GM18498 (cell line): ENCODE measurements at regions not wholly inside any gene's neighbourhood (a gene's known extent, or its start where the extent isn't known, plus 50 kb on each side); places are given as distances from the start of the nearest gene placed in this dataset.

Experiments used
- ATAC-seq: cut with Tn5 transposase; IDR thresholded peaks from one replicate; pipeline ENCODE4 v1.9.1; 2021; ENCODE audit warnings: mild to moderate bottlenecking, moderate library complexity; ENCODE audit not compliant: unreplicated experiment

- ATAC-seq = no peak
Observed at GRCh38 chr11:92383430-92383829, 158.8 kb downstream of the FAT3 start.

GRCh38 chr11:92384358-92384757, 159.7 kb downstream of the FAT3 start:
- ATAC-seq = no peak

DNA sequence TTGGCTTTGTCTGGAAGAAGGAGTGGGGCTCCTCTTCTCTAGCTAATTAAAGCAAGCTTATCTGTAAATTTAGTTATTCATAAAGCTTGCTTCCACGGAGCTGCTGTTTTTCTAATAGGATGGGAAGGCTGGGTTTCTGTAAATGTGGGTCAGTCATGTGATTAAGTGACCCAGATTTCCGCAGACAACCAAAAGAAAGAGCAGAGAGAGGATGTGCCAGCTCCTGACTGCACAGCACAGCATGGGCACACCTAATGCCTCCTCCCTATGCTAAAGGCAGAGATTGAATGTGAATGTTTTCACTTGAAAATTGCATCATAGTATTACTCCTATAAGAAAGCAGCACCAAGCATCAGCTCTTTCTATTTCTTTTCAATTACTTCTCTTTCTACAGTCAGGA, 160.2 kb downstream of the FAT3 start:
- ATAC-seq = no peak

DNA sequence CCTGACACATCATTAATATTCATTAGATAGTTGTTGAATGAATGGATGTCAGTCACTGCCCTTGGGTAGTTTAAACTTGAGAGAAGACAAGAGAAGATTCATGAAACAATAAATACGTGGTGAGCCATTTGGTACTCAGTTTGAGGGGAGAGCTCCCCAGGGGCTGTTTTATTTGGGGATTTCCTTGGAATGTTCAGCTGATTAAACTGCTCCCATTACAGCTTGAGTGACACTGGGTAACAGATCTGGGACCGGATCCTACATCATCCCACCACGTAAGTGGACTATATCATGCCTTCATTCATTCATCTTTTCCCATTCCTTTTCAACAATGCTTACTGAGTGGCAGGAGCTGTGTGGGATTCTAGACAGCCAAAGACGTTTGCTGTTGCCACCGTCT, 162.0 kb downstream of the FAT3 start:
- ATAC-seq = no peak

DNA sequence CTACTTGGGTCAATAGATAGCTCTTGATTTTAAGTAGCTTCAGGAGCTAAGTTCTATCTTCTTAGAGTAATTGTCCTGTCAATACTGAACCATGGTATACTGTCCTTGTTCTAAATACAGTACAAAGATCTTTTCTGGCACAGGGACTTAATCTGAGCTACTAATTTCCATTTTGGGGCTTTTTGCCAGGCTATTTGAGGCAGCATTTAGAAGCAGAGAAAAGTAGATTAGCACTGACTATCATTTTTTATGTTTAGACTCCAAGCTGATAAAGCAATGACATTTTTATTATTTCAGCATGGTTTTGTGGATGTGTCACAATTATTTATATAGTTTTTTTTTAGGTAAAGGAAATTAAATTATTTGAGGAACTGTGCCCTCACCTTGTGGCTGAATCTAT, 163.2 kb downstream of the FAT3 start:
- no peak for ATAC-seq

DNA sequence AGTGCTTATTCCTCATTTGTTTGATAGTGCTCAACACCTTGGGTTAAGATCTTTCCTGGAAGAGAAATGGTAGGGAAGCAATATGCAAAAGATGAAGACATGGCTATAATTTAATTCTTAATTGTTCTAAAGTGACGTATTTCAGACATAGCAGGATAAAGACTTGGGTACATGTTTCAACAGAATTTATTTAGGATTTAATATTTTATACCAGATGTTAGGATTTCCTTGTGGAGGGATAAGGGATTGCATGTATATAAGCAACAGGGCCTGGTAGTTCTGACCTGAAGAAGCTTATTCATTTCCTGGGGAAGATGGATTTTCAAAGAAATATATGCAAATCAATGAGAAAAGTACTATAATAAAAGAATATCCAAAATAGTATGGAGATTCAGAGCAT, 163.8 kb downstream of the FAT3 start:
- ATAC-seq = no peak

- no peak for ATAC-seq
Observed at GRCh38 chr11:92390783-92391182, 166.2 kb downstream of the FAT3 start.

GRCh38 chr11:92391364-92391763, 166.7 kb downstream of the FAT3 start:
- no peak for ATAC-seq

- no peak for ATAC-seq
Observed at GRCh38 chr11:92391808-92392207, 167.2 kb downstream of the FAT3 start.

DNA sequence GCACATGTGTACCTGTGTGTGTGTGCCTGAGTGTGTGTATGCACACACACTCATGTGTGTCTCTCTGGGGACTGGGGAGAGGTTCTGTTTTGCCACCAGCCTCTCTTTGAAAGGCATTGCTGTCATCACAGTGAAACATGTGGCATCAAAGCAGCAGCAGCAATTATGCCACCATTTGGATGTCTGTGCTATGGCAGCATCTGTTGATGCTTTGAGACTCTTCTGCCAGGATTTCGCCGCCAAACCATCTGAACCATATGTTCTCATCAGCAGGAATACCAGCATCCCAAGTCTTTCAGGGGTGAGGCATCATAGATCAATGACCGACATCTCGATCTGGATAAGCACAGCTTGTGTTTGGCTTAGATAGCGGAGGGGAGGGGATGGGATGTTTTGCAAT, 168.6 kb downstream of the FAT3 start:
- ATAC-seq = no peak

DNA sequence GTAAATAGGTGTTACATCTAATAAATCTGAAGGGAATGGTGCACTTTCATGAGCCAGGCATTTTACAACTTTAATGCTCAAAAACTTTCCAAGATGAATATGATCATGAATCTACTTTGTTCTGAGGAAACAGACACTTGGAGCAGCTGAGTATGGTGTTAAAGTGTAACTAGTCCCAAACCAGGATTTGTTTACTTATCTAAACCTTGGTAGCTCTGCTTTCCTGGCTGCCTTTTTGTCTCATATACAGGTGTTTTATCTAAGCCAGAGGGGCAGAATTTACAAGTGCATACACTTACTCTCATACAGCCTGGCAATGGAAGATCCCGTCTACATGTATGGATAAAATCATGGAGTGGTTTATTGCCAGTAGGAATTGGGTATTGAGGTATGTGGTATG, 171.5 kb downstream of the FAT3 start:
- no peak for ATAC-seq

GRCh38 chr11:92397221-92397755, 172.7 kb downstream of the FAT3 start:
- ATAC-seq = no peak

- no peak for ATAC-seq
Observed at GRCh38 chr11:92399705-92400104, 175.1 kb downstream of the FAT3 start.

GRCh38 chr11:92401520-92401919, 176.9 kb downstream of the FAT3 start:
- ATAC-seq = no peak

- ATAC-seq = no peak
Observed at GRCh38 chr11:92406472-92406871, 181.9 kb downstream of the FAT3 start.

DNA sequence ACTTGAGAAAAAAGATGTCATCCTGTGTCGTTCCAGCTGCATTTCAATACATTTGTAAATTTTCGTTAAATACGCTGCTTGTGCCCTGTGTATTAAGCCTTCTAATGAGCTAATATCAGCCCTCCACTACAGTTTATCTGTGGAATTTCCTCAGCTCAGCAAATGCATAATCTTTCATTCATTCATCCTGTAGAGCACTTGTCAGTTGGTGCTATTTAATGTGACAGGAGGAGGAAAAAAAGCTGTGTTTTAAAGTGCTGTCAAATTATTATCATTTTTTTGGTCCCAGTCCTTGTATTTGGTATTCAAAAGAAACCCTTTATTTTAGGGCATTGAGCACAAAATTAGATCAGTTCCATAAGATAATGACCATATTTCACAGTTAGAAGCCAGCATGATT, 184.7 kb downstream of the FAT3 start:
- no peak for ATAC-seq

DNA sequence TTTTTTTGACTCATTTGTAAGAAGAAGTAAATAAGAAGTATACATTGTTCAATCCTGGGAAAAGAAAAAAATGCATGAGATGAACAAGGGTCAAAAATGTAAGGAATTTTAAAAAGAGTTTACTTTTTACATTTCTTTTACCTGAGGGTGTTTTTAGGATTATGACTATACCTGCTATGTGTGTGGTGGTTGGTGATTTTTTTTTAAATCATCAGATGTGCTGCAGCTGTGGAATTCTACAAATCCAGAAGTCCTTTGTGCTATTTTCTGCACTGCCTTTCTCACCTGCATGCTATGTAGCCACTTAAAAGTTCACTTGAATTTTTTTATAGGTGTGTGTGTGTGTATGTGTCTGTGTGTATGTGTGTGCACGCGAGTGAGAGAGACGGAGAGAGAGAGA, 185.3 kb downstream of the FAT3 start:
- ATAC-seq = no peak

GRCh38 chr11:92410526-92410925, 185.9 kb downstream of the FAT3 start:
- no peak for ATAC-seq

GRCh38 chr11:92411431-92411830, 186.8 kb downstream of the FAT3 start:
- ATAC-seq = no peak

GRCh38 chr11:92413757-92414513, 189.3 kb downstream of the FAT3 start:
- peak; percentile 74 for ATAC-seq

DNA sequence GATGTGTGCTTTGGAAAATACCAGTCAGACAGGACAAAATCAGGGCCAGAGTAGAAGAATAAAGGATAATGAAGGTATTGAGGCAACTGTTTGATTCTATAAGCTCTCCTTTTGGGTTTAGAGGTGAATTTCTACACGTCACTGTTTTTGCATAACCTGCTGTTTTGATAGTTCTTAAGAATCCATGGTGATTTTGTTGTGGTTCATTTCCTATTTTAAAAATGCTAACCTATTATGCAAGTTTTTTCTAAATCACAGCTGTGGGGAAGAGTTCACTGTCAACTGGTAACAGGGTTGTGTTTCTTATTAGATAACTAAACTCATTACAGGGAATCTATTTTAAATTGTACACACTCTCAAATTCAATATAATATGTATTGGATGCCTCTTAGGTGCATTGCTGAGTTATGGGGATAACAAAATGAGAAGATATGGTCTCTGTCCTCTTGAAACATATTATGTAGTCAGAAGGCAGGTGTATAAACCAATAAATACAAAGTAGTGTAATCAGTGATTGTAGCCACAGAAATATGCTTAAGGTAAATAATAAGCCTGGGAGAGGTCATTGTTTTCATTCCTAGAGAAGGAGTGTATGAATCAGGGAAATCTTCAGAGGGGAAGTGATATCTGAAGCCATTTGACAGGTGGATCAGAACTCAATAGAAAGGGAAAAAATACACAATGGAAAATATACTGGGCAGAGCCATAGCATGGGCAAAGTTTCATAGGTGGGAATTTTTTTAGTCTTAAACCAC, 192.5 kb downstream of the FAT3 start:
- ATAC-seq = no peak
